Epithelial cell of esophagus (primary cell): ENCODE measurements at regions not wholly inside any gene's neighbourhood (a gene's known extent, or its start where the extent isn't known, plus 50 kb on each side); places are given as distances from the start of the nearest gene placed in this dataset.

Source experiments
- DNase-seq: peaks from one replicate; pipeline ENCODE4 v3.0.0; 2010; ENCODE audit warnings: low read depth
- H3K4me3 ChIP-seq: 2 replicates; pipeline ENCODE4 v1.5.1; 2011; ENCODE audit warnings: mild to moderate bottlenecking, low read length, control low read depth
- TF ChIP-seq, protein P1 (sequence below): IDR thresholded peaks from 2 replicates; pipeline ENCODE4 v1.5.1; 2011; ENCODE audit warnings: low read depth, mild to moderate bottlenecking, low read length, control low read depth, inconsistent platforms; ENCODE audit not compliant: insufficient read depth; ENCODE audit errors: missing control alignments

GRCh38 chr12:30067146-30067545, 283.4 kb upstream of the TMTC1 start:
- TF ChIP-seq, protein P1, sequence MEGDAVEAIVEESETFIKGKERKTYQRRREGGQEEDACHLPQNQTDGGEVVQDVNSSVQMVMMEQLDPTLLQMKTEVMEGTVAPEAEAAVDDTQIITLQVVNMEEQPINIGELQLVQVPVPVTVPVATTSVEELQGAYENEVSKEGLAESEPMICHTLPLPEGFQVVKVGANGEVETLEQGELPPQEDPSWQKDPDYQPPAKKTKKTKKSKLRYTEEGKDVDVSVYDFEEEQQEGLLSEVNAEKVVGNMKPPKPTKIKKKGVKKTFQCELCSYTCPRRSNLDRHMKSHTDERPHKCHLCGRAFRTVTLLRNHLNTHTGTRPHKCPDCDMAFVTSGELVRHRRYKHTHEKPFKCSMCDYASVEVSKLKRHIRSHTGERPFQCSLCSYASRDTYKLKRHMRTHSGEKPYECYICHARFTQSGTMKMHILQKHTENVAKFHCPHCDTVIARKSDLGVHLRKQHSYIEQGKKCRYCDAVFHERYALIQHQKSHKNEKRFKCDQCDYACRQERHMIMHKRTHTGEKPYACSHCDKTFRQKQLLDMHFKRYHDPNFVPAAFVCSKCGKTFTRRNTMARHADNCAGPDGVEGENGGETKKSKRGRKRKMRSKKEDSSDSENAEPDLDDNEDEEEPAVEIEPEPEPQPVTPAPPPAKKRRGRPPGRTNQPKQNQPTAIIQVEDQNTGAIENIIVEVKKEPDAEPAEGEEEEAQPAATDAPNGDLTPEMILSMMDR, result no peak
- H3K4me3 ChIP-seq, result no peak overlapping the region
- DNase-seq, result peak; percentile 32

DNA sequence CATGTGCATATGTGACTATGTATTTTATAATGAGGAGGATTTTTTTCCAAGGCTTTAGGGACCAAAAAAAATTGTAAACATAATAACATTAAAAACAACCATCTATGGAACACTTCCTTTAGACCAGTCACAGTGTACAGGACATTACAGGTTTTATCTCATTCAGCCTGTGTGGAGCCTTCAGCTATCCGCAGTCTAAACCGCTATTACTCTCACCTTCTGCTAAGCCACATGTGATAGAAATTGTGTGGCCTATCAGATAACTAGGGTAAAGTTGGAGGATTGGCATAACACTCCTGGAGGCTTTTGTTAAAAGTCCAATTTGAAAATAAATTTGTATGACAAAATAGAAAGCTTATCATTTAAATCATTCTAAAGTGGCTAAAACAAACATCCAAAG, 281.2 kb upstream of the TMTC1 start:
- TF ChIP-seq, protein P1, result no peak
- H3K4me3 ChIP-seq, result no peak overlapping the region
- DNase-seq, result no peak

DNA sequence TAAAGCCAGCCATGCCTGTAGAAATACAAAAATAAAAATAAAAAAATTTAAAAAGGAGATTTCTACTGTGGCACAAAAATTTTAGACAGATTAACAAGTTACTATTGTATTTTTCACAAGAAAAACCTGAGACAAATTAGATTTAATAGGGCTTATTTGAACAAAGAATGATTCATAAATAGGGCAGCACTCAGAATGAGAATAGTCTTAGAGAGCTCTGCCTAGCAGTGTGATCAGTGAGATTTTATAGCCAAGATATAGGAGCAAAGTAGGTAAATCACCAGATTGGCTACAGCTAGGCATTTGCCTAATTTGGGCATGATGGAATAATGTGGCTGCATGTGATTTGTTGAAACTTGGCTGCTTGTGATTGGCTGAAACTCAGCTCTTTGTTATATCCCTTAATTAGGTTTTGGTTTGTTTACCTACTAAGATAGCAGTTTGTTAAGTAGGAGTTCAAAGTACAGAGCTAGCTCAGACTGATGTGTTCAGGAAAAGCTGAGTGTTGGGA, 279.7 kb upstream of the TMTC1 start:
- TF ChIP-seq, protein P1, result no peak
- no peak overlapping the region for H3K4me3 ChIP-seq
- DNase-seq, result no peak

DNA sequence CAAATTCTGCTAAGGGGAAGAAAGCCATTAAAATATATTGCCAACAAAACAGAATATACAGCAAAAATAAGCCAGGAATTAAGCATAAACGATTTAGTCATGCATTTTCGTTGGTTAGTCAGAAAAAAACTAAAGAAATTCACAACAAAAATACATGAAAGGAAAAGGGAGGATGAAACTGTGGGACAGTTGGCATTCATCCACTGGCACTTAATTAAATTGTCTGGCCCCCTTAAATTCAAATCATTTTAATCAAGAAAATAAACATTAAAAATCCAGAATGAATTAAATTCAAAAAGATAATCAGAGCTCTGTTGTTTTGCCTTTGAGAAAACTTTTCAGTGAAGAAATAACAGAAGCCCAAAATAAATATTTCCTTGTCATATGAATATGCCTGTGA, 264.6 kb upstream of the TMTC1 start:
- DNase-seq, result no peak

GRCh38 chr12:30047516-30048254, 263.9 kb upstream of the TMTC1 start:
- no peak overlapping the region for H3K4me3 ChIP-seq
- no peak for DNase-seq
- TF ChIP-seq, protein P1, result no peak

More for the DNA sequence above, 264.6 kb upstream of the TMTC1 start:
- H3K4me3 ChIP-seq, result no peak overlapping the region
- TF ChIP-seq, protein P1, result no peak

- DNase-seq, result no peak
- TF ChIP-seq, protein P1, result no peak
- no peak overlapping the region for H3K4me3 ChIP-seq
These were observed 262.6 kb upstream of the TMTC1 start for GRCh38 chr12:30046376-30046775.

DNA sequence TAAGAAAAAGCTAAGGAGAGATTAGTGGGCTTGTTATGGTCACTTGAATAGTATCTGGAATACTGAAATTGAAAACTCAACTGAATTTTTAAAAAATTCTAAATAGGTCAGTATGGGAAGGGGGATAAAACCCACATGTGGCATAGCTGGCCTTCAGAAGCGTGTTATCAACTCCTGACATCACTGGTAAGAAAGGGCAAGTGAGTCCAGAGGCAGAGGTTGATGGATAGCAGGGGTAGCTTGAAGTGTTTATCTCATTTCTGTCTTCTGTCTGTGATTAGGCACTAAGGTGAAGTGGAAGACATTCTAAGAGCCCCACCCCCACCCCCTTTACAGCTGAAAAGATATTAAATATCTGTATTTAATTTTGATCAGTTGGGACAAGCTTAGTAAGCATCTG, 261.4 kb upstream of the TMTC1 start:
- DNase-seq, result no peak
- TF ChIP-seq, protein P1, result no peak
- H3K4me3 ChIP-seq, result no peak overlapping the region
